ENCODE measurements at regions not wholly inside any gene's neighbourhood (a gene's known extent, or its start where the extent isn't known, plus 50 kb on each side); places are given as distances from the start of the nearest gene placed in this dataset.

- DNase-seq (ENCODE audit: low spot score), result no peak
Measured at GRCh38 chr11:128407962-128408361, 179.4 kb downstream of the ETS1 start.

GRCh38 chr11:128405714-128406662, 181.4 kb downstream of the ETS1 start:
- no peak for DNase-seq (ENCODE audit: low spot score)

- DNase-seq (ENCODE audit: low spot score), result no peak
Measured at GRCh38 chr11:128405112-128405511, 182.2 kb downstream of the ETS1 start.

- DNase-seq (ENCODE audit: low spot score), result no peak
Measured at GRCh38 chr11:128404437-128404836, 182.9 kb downstream of the ETS1 start.

GRCh38 chr11:128400382-128401203, 186.8 kb downstream of the ETS1 start:
- DNase-seq (ENCODE audit: low spot score), result no peak

- no peak for DNase-seq (ENCODE audit: low spot score)
Measured at GRCh38 chr11:128399251-128400121, 187.9 kb downstream of the ETS1 start.

- DNase-seq (ENCODE audit: low spot score), result no peak
Measured at GRCh38 chr11:128398517-128399250, 188.7 kb downstream of the ETS1 start.

GRCh38 chr11:128397362-128397761, 190.0 kb downstream of the ETS1 start:
- DNase-seq (ENCODE audit: low spot score), result no peak

GRCh38 chr11:128394431-128395089, 192.8 kb downstream of the ETS1 start:
- DNase-seq (ENCODE audit: low spot score), result no peak

- no peak for DNase-seq (ENCODE audit: low spot score)
Measured at GRCh38 chr11:128392259-128392658, 195.1 kb downstream of the ETS1 start.

- no peak for DNase-seq (ENCODE audit: low spot score)
Measured at GRCh38 chr11:128391811-128392210, 195.5 kb downstream of the ETS1 start.

- DNase-seq (ENCODE audit: low spot score), result no peak
Measured at GRCh38 chr11:128390246-128390645, 197.1 kb downstream of the ETS1 start.

GRCh38 chr11:128389461-128389976, 197.8 kb downstream of the ETS1 start:
- no peak for DNase-seq (ENCODE audit: low spot score)

- DNase-seq (ENCODE audit: low spot score), result no peak
Measured at GRCh38 chr11:128388206-128388815, 199.0 kb downstream of the ETS1 start.

- DNase-seq (ENCODE audit: low spot score), result no peak
Measured at GRCh38 chr11:128379587-128380580, 207.5 kb downstream of the ETS1 start.

GRCh38 chr11:128375961-128376360, 211.4 kb downstream of the ETS1 start:
- DNase-seq (ENCODE audit: low spot score), result no peak

GRCh38 chr11:128374026-128374425, 213.3 kb downstream of the ETS1 start:
- DNase-seq (ENCODE audit: low spot score), result no peak

GRCh38 chr11:128372977-128373376, 214.4 kb downstream of the ETS1 start:
- DNase-seq (ENCODE audit: low spot score), result no peak

- DNase-seq (ENCODE audit: low spot score), result no peak
Measured at GRCh38 chr11:128367573-128367972, 219.8 kb downstream of the ETS1 start.
